T-cell (primary cell): ENCODE measurements at regions not wholly inside any gene's neighbourhood (a gene's known extent, or its start where the extent isn't known, plus 50 kb on each side); places are given as distances from the start of the nearest gene placed in this dataset.

Source experiments
- ATAC-seq, 4 experiments: fragments of 200-7000 bp in 3 of 4; fragments of 150-1000 bp in 1 of 4; cut with Tn5 transposase; replicated peaks in 1 of 4; 1 replicate in 3 of 4; 2 replicates in 1 of 4; pipeline ENCODE4 v1.10.0; 2021; ENCODE audit warnings: moderate library complexity in 3 of 4, mild to moderate bottlenecking in 2 of 4, moderate number of reproducible peaks in 1 of 4
- CTCF ChIA-PET, 2 donors: fragments of 300-600 bp; sonication (Branson Sonifier 250); formaldehyde crosslinking; loops; one replicate each; lab custom pipeline; 2022; ENCODE audit warnings: antibody characterized with exemption in 2 of 2; lab: Charles Lee
- POLR2A ChIA-PET, 2 donors: fragments of 300-600 bp; sonication (Branson Sonifier 250); formaldehyde crosslinking; loops; one replicate each; lab custom pipeline; 2022; ENCODE audit warnings: antibody characterized with exemption in 2 of 2; lab: Charles Lee
- DNase-seq, 35 experiments: peaks; one replicate each; pipeline versions ENCODE4 v3.0.0 to v3.0.0-alpha.2; 2013 to 2023
- H3K27ac ChIP-seq: one replicate; pipeline ENCODE4 v1.5.1; 2013; ENCODE audit warnings: low read length
- H3K27me3 ChIP-seq, 2 experiments: replicated peaks in 1 of 2; 1 replicate in 1 of 2; 2 replicates in 1 of 2; pipeline versions ENCODE4 v1.6.1 to v1.7.0; 2013; ENCODE audit warnings: low read length in 1 of 2, mixed read lengths in 1 of 2; ENCODE audit not compliant: control insufficient read depth in 2 of 2, insufficient read depth in 2 of 2; ENCODE audit errors: extremely low read depth in 1 of 2
- H3K36me3 ChIP-seq, 2 donors: 1 replicate in 1 of 2; 2 replicates in 1 of 2; pipeline versions ENCODE4 v1.6.1 to v1.7.0; 2013; ENCODE audit warnings: low read length in 1 of 2; ENCODE audit not compliant: control insufficient read depth in 2 of 2, insufficient read depth in 1 of 2; ENCODE audit errors: extremely low read depth in 1 of 2
- H3K4me1 ChIP-seq, 2 experiments: 1 replicate in 1 of 2; 2 replicates in 1 of 2; pipeline versions ENCODE4 v1.6.1 to v1.7.0; 2013; ENCODE audit warnings: low read length in 2 of 2, mixed read lengths in 1 of 2; ENCODE audit not compliant: insufficient read depth in 2 of 2, control insufficient read depth in 1 of 2; ENCODE audit errors: extremely low read depth in 1 of 2
- H3K4me3 ChIP-seq, 2 donors: 1 replicate in 1 of 2; 2 replicates in 1 of 2; pipeline versions ENCODE4 v1.5.1 to v1.7.0; 2013; ENCODE audit warnings: mild to moderate bottlenecking in 2 of 2, low read length in 1 of 2, moderate library complexity in 1 of 2; ENCODE audit not compliant: control insufficient read depth in 1 of 2; ENCODE audit errors: extremely low read depth in 1 of 2
- H3K9me3 ChIP-seq: 2 replicates; pipeline ENCODE4 v1.7.0; 2013
- H3K27ac Mint-ChIP-seq, 2 donors: one replicate each; pipeline ENCODE4 v1.8.0; 2020 to 2021; ENCODE audit warnings: mild to moderate bottlenecking in 2 of 2, mixed read lengths in 2 of 2
- H3K27me3 Mint-ChIP-seq, 2 donors: one replicate each; pipeline ENCODE4 v1.8.0; 2021 to 2022; ENCODE audit warnings: mixed read lengths in 2 of 2
- H3K36me3 Mint-ChIP-seq: one replicate; pipeline ENCODE4 v1.8.0; 2021; ENCODE audit warnings: mixed read lengths
- H3K4me1 Mint-ChIP-seq, 3 donors: one replicate each; pipeline ENCODE4 v1.8.0; 2020 to 2022; ENCODE audit warnings: mixed read lengths in 3 of 3, mild to moderate bottlenecking in 1 of 3
- H3K4me3 Mint-ChIP-seq, 3 donors: one replicate each; pipeline ENCODE4 v1.8.0; 2020 to 2022; ENCODE audit warnings: mild to moderate bottlenecking in 3 of 3, mixed read lengths in 3 of 3, moderate library complexity in 3 of 3
- H3K9me3 Mint-ChIP-seq, 3 donors: one replicate each; pipeline ENCODE4 v1.8.0; 2020 to 2022; ENCODE audit warnings: mixed read lengths in 3 of 3
- WGBS: methylation state at CpG from one replicate; pipeline ENCODE4 v1.1.5; 2013; ENCODE audit warnings: missing lambda C conversion rate; ENCODE audit not compliant: insufficient coverage; 5-methylcytosine and 5-hydroxymethylcytosine counted together

GRCh38 chr13:79060216-79060615 lies 345.8 kb downstream of the RBM26 start:
- no peak for ATAC-seq
- Mint-ChIP-seq H3K4me1 (no peaks in the 10 kb centered on the region), H3K27ac (no peak overlapping the region), H3K36me3 (no peaks in the 10 kb centered on the region), H3K27me3 (peaks cover 10 to 23% of the 10 kb centered on the region in 2 donors), H3K9me3 (no peaks in the 10 kb centered on the region), H3K4me3 (no peak overlapping the region)
- H3K36me3 ChIP-seq, result no peaks in the 10 kb centered on the region
- ChIA-PET POLR2A (interaction anchor here in 1 of 2 donors (0.7 kb wide), 1 partner anchor 9 kb away, joined by 7 read pairs; no protein-coding TSS in a partner anchor), CTCF (no interaction called here)
- H3K9me3 ChIP-seq, result no peaks in the 10 kb centered on the region
- H3K27me3 ChIP-seq, result no peaks in the 10 kb centered on the region
- H3K4me3 ChIP-seq, result no peak overlapping the region
- no peaks in the 10 kb centered on the region for H3K4me1 ChIP-seq
- WGBS, result no CpG with 5 or more reads among the region's 1 CpG
- no peak for DNase-seq
- H3K27ac ChIP-seq, result no peak overlapping the region

DNA sequence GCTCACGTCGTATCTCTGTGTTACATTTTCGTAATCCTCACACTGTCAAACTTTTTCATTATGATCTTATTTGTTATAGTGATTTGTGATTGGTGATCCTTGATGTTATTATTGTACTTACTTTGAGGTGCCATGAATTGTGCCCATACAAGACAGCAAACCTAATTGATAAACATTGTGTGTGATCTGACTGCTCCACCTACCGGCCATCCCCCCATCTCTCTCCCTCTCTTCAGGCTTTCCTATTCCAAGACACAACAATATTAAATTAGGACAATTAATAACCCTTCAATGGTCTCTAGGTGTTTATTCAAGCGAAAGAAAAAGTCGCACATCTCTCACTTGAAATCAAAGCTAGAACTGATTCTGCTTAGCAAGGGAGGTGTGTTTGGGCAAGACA lies 349.3 kb downstream of the RBM26 start:
- Mint-ChIP-seq H3K9me3 (no peaks in the 10 kb centered on the region), H3K36me3 (no peaks in the 10 kb centered on the region), H3K4me1 (no peaks in the 10 kb centered on the region), H3K4me3 (no peak overlapping the region), H3K27me3 (peaks cover 0 to 11% of the 10 kb centered on the region in 2 donors), H3K27ac (no peak overlapping the region)
- no peak for ATAC-seq
- ChIA-PET POLR2A (no interaction called here), CTCF (no interaction called here)
- WGBS, result 80% methylated on average over 1 of the region's 6 CpGs
- Histone ChIP-seq H3K36me3 (no peaks in the 10 kb centered on the region), H3K9me3 (no peaks in the 10 kb centered on the region), H3K27ac (no peak overlapping the region), H3K4me1 (no peaks in the 10 kb centered on the region), H3K4me3 (no peak overlapping the region), H3K27me3 (no peaks in the 10 kb centered on the region)
- no peak for DNase-seq

- H3K9me3 Mint-ChIP-seq, result peaks cover 0 to 5% (median 0%) of the 10 kb centered on the region in 3 donors
- no peak for ATAC-seq
These were observed 354.6 kb downstream of the RBM26 start for GRCh38 chr13:79051472-79051871.

DNA sequence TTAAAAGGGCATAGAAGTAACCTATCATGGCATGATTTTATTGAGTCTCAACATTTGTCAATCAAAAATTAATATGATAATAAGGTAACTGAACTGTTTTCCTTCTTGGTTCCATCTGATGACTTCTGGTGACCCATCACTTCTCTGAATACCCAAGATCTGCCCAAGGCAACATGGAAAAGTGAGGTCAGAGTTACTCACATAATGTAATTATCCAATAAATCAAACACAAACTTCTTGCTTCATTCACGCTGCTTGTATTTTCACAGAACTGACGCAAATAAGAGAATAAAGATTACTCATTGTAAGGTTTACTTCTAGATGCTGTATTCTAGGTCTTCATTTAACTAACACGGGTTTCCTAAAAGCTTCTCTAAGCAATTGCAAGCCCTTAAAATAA lies 361.6 kb downstream of the RBM26 start:
- Mint-ChIP-seq H3K27ac (no peak overlapping the region), H3K9me3 (no peaks in the 10 kb centered on the region), H3K4me3 (no peak overlapping the region), H3K36me3 (no peaks in the 10 kb centered on the region), H3K27me3 (peaks cover 4 to 8% of the 10 kb centered on the region in 2 donors), H3K4me1 (no peaks in the 10 kb centered on the region)
- ATAC-seq (no peak), DNase-seq (no peak)
- POLR2A ChIA-PET, result no interaction called here
- CTCF ChIA-PET, result no interaction called here
- H3K4me1 ChIP-seq, result no peaks in the 10 kb centered on the region
- no peaks in the 10 kb centered on the region for H3K36me3 ChIP-seq
- H3K4me3 ChIP-seq, result no peak overlapping the region
- no peak overlapping the region for H3K27ac ChIP-seq
- H3K9me3 ChIP-seq, result no peaks in the 10 kb centered on the region
- WGBS, result no CpG with 5 or more reads among the region's 3 CpGs
- H3K27me3 ChIP-seq, result no peaks in the 10 kb centered on the region

More at GRCh38 chr13:79051472-79051871, 354.6 kb downstream of the RBM26 start:
- Mint-ChIP-seq H3K27me3 (peaks cover 0 to 9% of the 10 kb centered on the region in 2 donors), H3K36me3 (no peaks in the 10 kb centered on the region), H3K27ac (no peak overlapping the region), H3K4me1 (no peaks in the 10 kb centered on the region), H3K4me3 (no peak overlapping the region)
- no peaks in the 10 kb centered on the region for H3K9me3 ChIP-seq
- H3K27ac ChIP-seq, result no peak overlapping the region
- H3K4me1 ChIP-seq, result no peaks in the 10 kb centered on the region
- no peaks in the 10 kb centered on the region for H3K36me3 ChIP-seq
- DNase-seq, result no peak
- no CpG with 5 or more reads among the region's 1 CpG for WGBS
- CTCF ChIA-PET, result interaction anchor here in 1 of 2 donors (0.5 kb wide), 1 partner anchor 111 kb away, joined by 3 read pairs; no protein-coding TSS in a partner anchor
- no peak overlapping the region for H3K4me3 ChIP-seq
- POLR2A ChIA-PET, result interaction anchor here in 1 of 2 donors (0.6 kb wide), 1 partner anchor 9 kb away, joined by 7 read pairs; no protein-coding TSS in a partner anchor
- H3K27me3 ChIP-seq, result no peaks in the 10 kb centered on the region

DNA sequence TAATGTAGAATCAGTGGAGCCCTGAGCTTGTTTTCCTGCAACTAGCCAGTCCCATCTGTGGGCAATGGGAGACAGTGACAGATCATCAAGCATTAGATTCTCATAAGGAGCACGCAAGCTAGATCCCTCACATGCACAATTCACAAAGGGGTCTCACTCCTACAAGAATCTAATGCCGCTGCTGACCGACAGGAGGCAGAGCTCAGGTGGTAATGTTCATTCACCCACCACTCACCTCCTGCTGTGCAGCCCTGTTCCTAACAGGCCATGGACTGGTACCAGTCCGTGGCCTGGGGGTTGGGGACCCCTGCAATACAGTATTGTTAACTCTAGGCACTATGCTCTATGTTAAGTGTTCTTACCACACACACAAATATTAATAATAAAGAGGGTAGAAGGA lies 362.8 kb downstream of the RBM26 start:
- 71% methylated on average over 1 of the region's 4 CpGs for WGBS
- H3K4me1 ChIP-seq, result no peaks in the 10 kb centered on the region
- CTCF ChIA-PET, result no interaction called here
- no peaks in the 10 kb centered on the region for H3K9me3 ChIP-seq
- Mint-ChIP-seq H3K27me3 (peaks cover 4 to 8% of the 10 kb centered on the region in 2 donors), H3K9me3 (no peaks in the 10 kb centered on the region), H3K36me3 (no peaks in the 10 kb centered on the region), H3K27ac (no peak overlapping the region), H3K4me1 (no peaks in the 10 kb centered on the region), H3K4me3 (no peak overlapping the region)
- no peaks in the 10 kb centered on the region for H3K36me3 ChIP-seq
- ATAC-seq (no peak), DNase-seq (no peak)
- H3K27ac ChIP-seq, result no peak overlapping the region
- POLR2A ChIA-PET, result no interaction called here
- H3K27me3 ChIP-seq, result no peaks in the 10 kb centered on the region
- H3K4me3 ChIP-seq, result no peak overlapping the region

DNA sequence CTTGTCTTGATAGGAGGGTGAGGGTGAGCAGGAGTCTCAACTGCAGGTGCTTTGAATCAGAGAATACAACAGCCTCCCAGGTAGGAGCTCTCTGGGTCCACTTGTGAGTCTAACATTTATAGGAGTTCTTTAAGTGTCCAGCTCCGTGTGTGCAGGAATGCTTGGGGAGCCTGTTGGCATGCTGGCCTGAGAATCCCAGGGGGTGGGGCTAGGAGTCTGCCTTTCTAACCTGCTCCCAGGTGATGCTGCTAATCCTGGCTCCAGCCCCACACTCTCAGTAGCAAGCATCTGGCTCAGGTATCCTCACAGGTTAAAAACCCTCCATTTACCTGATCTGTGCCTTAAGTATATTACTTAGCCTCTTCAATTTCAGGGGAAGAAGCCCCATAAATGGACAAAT lies 368.9 kb downstream of the RBM26 start:
- H3K4me1 ChIP-seq, result no peaks in the 10 kb centered on the region
- no peaks in the 10 kb centered on the region for H3K27me3 ChIP-seq
- H3K9me3 ChIP-seq, result no peaks in the 10 kb centered on the region
- Mint-ChIP-seq H3K4me3 (no peak overlapping the region), H3K27ac (no peak overlapping the region), H3K36me3 (no peaks in the 10 kb centered on the region), H3K27me3 (peaks cover 5 to 21% of the 10 kb centered on the region in 2 donors), H3K9me3 (no peaks in the 10 kb centered on the region), H3K4me1 (no peaks in the 10 kb centered on the region)
- no peak for DNase-seq
- no peak overlapping the region for H3K4me3 ChIP-seq
- CTCF ChIA-PET, result no interaction called here
- H3K27ac ChIP-seq, result no peak overlapping the region
- ATAC-seq, result no peak
- WGBS, result no CpG with 5 or more reads among the region's 1 CpG
- POLR2A ChIA-PET, result no interaction called here
- no peaks in the 10 kb centered on the region for H3K36me3 ChIP-seq

DNA sequence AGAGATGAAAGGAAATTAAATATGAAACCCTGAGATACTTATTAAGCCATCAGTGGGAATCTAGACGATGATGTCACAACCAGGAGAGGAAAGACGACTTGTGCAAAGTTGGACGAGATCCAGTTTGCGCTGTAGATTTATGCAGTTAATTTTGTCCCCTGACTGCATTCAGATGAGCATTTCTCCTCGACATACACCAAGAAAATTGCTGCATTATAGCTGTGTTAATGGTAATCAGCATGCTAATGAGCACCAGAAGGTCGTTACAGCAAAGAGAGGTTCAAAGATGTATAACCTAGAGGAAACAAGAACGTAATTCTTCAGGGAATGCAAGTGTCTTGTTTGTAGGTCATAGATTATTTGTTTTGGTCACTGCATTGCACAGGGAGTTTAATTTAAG lies 371.7 kb downstream of the RBM26 start:
- Mint-ChIP-seq H3K27ac (no peak overlapping the region), H3K36me3 (no peaks in the 10 kb centered on the region), H3K4me3 (no peak overlapping the region), H3K27me3 (peaks cover 11 to 29% of the 10 kb centered on the region in 2 donors), H3K4me1 (no peaks in the 10 kb centered on the region), H3K9me3 (no peaks in the 10 kb centered on the region)
- H3K27ac ChIP-seq, result no peak overlapping the region
- no peak overlapping the region for H3K4me3 ChIP-seq
- WGBS, result 70% methylated on average over 5 of the region's 7 CpGs
- no peaks in the 10 kb centered on the region for H3K36me3 ChIP-seq
- DNase-seq (no peak), ATAC-seq (no peak)
- H3K9me3 ChIP-seq, result no peaks in the 10 kb centered on the region
- ChIA-PET POLR2A (no interaction called here), CTCF (no interaction called here)
- peaks cover 0 to 4% of the 10 kb centered on the region in 2 experiments for H3K27me3 ChIP-seq
- no peaks in the 10 kb centered on the region for H3K4me1 ChIP-seq
